Breast epithelium (tissue), 3 donors: ENCODE measurements at regions not wholly inside any gene's neighbourhood (a gene's known extent, or its start where the extent isn't known, plus 50 kb on each side); places are given as distances from the start of the nearest gene placed in this dataset.

ENCODE experiments used
- CTCF ChIP-seq, 3 donors: fragments of 450-650 bp; IDR thresholded peaks; one replicate each; pipeline ENCODE4 v1.5.1; 2016 to 2017; ENCODE audit warnings: antibody characterized with exemption in 3 of 3, mild to moderate bottlenecking in 3 of 3, moderate library complexity in 3 of 3
- POLR2AphosphoS5 ChIP-seq, 3 donors: sonication (generic); formaldehyde crosslinking; IDR thresholded peaks; one replicate each; pipeline ENCODE4 v1.6.1; 2017; ENCODE audit warnings: antibody characterized with exemption in 3 of 3

- TF ChIP-seq POLR2AphosphoS5 (IDR thresholded peaks at IDR 0.05) = no peak
- no peak for TF ChIP-seq CTCF (IDR thresholded peaks at IDR 0.05)
These were observed 63.0 kb downstream of the GPR6 start for GRCh38 chr6:110041126-110041525.
